HL-60 (cell line): ENCODE measurements at regions not wholly inside any gene's neighbourhood (a gene's known extent, or its start where the extent isn't known, plus 50 kb on each side); places are given as distances from the start of the nearest gene placed in this dataset.

Experiments
- DNase-seq, 2 experiments: peaks; one replicate each; pipeline ENCODE4 v3.0.0-alpha.2; 2010 to 2020; ENCODE audit warnings: low read depth in 1 of 2, low spot score in 1 of 2
- H3K27ac ChIP-seq: fragments of 250-450 bp; sonication (Bioruptor Pico); replicated peaks from 2 replicates; pipeline ENCODE4 v1.5.1; 2020; ENCODE audit warnings: mild to moderate bottlenecking, moderate library complexity
- H3K27me3 ChIP-seq: fragments of 250-450 bp; sonication (Bioruptor Pico); 2 replicates; pipeline ENCODE4 v1.5.1; 2021; ENCODE audit warnings: mild to moderate bottlenecking, moderate library complexity; ENCODE audit not compliant: insufficient read depth, poor library complexity, severe bottlenecking
- H3K4me3 ChIP-seq: replicated peaks from 2 replicates; pipeline ENCODE4 v1.5.1; 2011; ENCODE audit warnings: mild to moderate bottlenecking, control low read depth, low read length; ENCODE audit not compliant: insufficient read depth
- GABPA ChIP-seq: IDR thresholded peaks from 2 replicates; pipeline ENCODE4 v1.6.1; 2012; ENCODE audit warnings: low read depth
- POLR2AphosphoS5 ChIP-seq: IDR thresholded peaks from 2 replicates; pipeline ENCODE4 v1.6.1; 2012; ENCODE audit warnings: low read depth
- REST ChIP-seq: IDR thresholded peaks from 2 replicates; pipeline ENCODE4 v1.6.1; 2012; ENCODE audit warnings: low read depth; ENCODE audit not compliant: insufficient replicate concordance
- SPI1 ChIP-seq: IDR thresholded peaks from 2 replicates; pipeline ENCODE4 v1.6.1; 2012; ENCODE audit warnings: low read depth, mild to moderate bottlenecking, borderline replicate concordance
- TF ChIP-seq, protein P1 (sequence below): IDR thresholded peaks from one replicate; pipeline ENCODE4 v1.5.1; 2011; ENCODE audit warnings: low read length, control low read depth, inconsistent platforms; ENCODE audit not compliant: insufficient read depth

DNA sequence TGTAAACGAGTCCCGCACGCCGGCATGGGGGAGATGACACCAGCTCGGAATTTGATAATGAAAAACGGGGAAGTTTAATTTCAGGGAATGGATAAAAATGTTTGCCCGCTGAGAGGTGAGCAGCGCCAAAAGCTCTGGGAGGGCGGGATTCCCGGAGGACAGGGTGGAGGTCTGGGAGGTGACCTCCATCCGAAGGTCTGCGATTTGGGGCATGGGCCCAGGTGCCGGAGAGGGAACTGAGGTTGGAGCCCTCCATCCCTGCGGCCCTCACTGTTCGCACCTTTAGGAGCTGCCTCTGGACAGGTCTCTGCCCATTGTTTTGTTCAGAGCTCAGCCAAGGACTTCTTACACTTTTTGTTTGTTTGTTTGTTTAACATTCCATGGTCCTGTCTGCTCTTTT lies 129.8 kb downstream of the URI1 start:
- Histone ChIP-seq H3K4me3 (no peak overlapping the region), H3K27ac (no peak overlapping the region), H3K27me3 (no peaks in the 10 kb centered on the region)
- no peak for TF ChIP-seq REST
- no peak for TF ChIP-seq GABPA
- no peak for TF ChIP-seq SPI1
- no peak for TF ChIP-seq POLR2AphosphoS5
- TF ChIP-seq, protein P1, sequence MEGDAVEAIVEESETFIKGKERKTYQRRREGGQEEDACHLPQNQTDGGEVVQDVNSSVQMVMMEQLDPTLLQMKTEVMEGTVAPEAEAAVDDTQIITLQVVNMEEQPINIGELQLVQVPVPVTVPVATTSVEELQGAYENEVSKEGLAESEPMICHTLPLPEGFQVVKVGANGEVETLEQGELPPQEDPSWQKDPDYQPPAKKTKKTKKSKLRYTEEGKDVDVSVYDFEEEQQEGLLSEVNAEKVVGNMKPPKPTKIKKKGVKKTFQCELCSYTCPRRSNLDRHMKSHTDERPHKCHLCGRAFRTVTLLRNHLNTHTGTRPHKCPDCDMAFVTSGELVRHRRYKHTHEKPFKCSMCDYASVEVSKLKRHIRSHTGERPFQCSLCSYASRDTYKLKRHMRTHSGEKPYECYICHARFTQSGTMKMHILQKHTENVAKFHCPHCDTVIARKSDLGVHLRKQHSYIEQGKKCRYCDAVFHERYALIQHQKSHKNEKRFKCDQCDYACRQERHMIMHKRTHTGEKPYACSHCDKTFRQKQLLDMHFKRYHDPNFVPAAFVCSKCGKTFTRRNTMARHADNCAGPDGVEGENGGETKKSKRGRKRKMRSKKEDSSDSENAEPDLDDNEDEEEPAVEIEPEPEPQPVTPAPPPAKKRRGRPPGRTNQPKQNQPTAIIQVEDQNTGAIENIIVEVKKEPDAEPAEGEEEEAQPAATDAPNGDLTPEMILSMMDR, result no peak
- DNase-seq, result no peak

GRCh38 chr19:30073152-30074000 lies 131.3 kb downstream of the URI1 start:
- TF ChIP-seq, protein P1, result no peak
- TF ChIP-seq SPI1, result no peak
- no peak for TF ChIP-seq REST
- TF ChIP-seq POLR2AphosphoS5, result no peak
- no peak for TF ChIP-seq GABPA
- DNase-seq, result no peak
- H3K27ac ChIP-seq, result no peak overlapping the region

DNA sequence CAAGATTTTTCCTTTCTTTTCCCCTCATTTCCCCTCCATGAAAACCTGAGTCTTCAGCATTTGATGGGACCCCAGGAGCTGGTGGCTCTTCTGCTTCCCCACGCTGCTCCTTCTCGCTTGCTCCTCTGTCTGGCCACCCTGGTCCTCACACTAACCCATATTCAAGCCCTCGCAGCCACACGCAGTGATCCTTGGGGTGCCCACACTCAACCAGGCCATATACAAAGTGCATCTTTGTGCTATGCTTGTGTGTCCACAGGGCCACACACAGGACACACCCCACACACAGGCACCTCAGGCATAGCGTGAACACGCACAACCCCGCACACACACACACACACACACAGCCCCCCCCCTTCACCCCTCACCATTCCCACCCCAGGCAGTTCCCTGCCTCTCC lies 132.1 kb downstream of the URI1 start:
- TF ChIP-seq GABPA, result no peak
- H3K27me3 ChIP-seq, result no peaks in the 10 kb centered on the region
- H3K4me3 ChIP-seq, result no peak overlapping the region
- DNase-seq, result no peak
- H3K27ac ChIP-seq, result no peak overlapping the region

More at GRCh38 chr19:30073152-30074000, 131.3 kb downstream of the URI1 start:
- H3K4me3 ChIP-seq, result no peak overlapping the region
- no peaks in the 10 kb centered on the region for H3K27me3 ChIP-seq

DNA sequence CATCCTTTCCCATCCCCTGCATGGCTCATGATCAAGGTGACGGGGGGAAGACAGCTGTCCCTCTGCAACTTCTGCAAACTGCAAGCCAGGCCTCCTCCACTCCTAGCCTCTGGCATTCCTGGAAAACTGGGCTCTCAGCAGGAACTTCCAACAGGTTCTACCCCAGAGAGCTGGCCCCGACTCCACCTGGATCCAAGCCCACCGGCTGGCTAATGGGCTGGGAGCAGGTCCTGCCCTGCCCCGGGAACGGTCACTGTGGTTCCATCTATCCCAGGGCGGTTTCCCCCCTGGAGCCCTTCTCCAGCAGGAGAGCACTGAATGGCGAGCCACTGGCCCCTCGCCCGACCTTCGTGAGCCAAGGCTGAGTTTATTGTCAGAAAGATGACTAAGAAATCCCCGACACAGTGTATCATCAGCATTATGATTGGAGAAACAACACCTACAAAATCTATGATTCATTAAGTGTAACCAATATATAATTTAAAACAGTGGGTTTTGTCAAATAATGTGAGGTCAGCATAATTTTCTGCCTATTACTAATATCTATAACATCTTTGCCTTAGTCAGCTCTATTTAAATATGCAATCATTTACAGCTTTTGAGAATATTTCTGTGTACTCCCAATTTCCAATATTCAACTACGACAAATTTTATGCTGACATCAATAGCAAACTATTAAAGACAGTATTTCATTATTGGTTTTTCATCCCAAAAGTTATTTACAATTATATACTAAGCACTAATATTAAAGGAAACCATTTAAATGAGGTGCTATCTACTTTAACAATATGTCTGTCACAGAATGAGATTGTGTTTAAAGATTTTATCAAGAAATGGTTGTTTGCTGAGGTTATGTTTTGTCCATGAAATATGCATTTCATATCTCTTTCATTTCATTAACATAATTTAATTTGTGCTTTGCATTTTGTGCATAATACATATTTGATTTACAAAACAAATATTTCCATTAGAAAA lies 133.0 kb downstream of the URI1 start:
- TF ChIP-seq, protein P1, result no peak
- TF ChIP-seq POLR2AphosphoS5, result no peak
- no peak for TF ChIP-seq REST
- TF ChIP-seq SPI1, result no peak
- TF ChIP-seq GABPA, result no peak
- no peaks in the 10 kb centered on the region for H3K27me3 ChIP-seq
- H3K4me3 ChIP-seq, result no peak overlapping the region
- H3K27ac ChIP-seq, result no peak overlapping the region
- DNase-seq, result no peak
